H9 (cell line): ENCODE measurements at regions not wholly inside any gene's neighbourhood (a gene's known extent, or its start where the extent isn't known, plus 50 kb on each side); places are given as distances from the start of the nearest gene placed in this dataset.

ENCODE experiments used
- DNase-seq: peaks from one replicate; pipeline ENCODE4 v3.0.0-alpha.2; 2017
- H2AFZ ChIP-seq: one replicate; pipeline ENCODE4 v1.6.1; 2013; ENCODE audit warnings: mild to moderate bottlenecking, low read length, control low read depth, moderate library complexity
- H2AK5ac ChIP-seq: 2 replicates; pipeline ENCODE4 v1.6.1; 2013; ENCODE audit warnings: low read length, control low read depth, mixed read lengths; ENCODE audit not compliant: insufficient read length
- H2BK120ac ChIP-seq: one replicate; pipeline ENCODE4 v1.6.1; 2013; ENCODE audit warnings: low read depth, mild to moderate bottlenecking, low read length, control low read depth, inconsistent platforms; ENCODE audit not compliant: poor library complexity, severe bottlenecking
- H2BK12ac ChIP-seq: 2 replicates; pipeline ENCODE4 v1.6.1; 2013; ENCODE audit warnings: low read length, control low read depth, mixed read lengths, low read depth; ENCODE audit not compliant: insufficient read length
- H2BK15ac ChIP-seq: 2 replicates; pipeline ENCODE4 v1.6.1; 2013; ENCODE audit warnings: low read depth, low read length, control low read depth
- H2BK20ac ChIP-seq: one replicate; pipeline ENCODE4 v1.6.1; 2013; ENCODE audit warnings: low read depth, mild to moderate bottlenecking, low read length, control low read depth, inconsistent platforms; ENCODE audit not compliant: poor library complexity, severe bottlenecking
- H2BK5ac ChIP-seq: 2 replicates; pipeline ENCODE4 v1.6.1; 2013; ENCODE audit warnings: low read length, control low read depth, mixed read lengths; ENCODE audit not compliant: insufficient read length
- H3K14ac ChIP-seq: 2 replicates; pipeline ENCODE4 v1.6.1; 2013; ENCODE audit warnings: low read length, control low read depth; ENCODE audit not compliant: insufficient read depth
- H3K18ac ChIP-seq: 2 replicates; pipeline ENCODE4 v1.6.1; 2013; ENCODE audit warnings: low read depth, mild to moderate bottlenecking, mixed read lengths, low read length, control low read depth; ENCODE audit not compliant: insufficient read length
- H3K23ac ChIP-seq: 2 replicates; pipeline ENCODE4 v1.6.1; 2013; ENCODE audit warnings: low read length, control low read depth, mixed read lengths, low read depth; ENCODE audit not compliant: insufficient read length
- H3K23me2 ChIP-seq: 2 replicates; pipeline ENCODE4 v1.6.1; 2013; ENCODE audit warnings: low read depth, mild to moderate bottlenecking, mixed read lengths, low read length, control low read depth; ENCODE audit not compliant: insufficient read length, poor library complexity, severe bottlenecking
- H3K27ac ChIP-seq: 2 replicates; pipeline ENCODE4 v1.5.1; 2013; ENCODE audit warnings: low read length, control low read depth, mixed read lengths, low read depth; ENCODE audit not compliant: insufficient read length
- H3K27me3 ChIP-seq: 2 replicates; pipeline ENCODE4 v1.6.1; 2013; ENCODE audit warnings: low read length, control low read depth, inconsistent platforms; ENCODE audit not compliant: insufficient read depth
- H3K4ac ChIP-seq: 2 replicates; pipeline ENCODE4 v1.6.1; 2013; ENCODE audit warnings: low read depth, mild to moderate bottlenecking, control low read depth, inconsistent platforms, low read length, moderate library complexity
- H3K4me1 ChIP-seq: 2 replicates; pipeline ENCODE4 v1.6.1; 2013; ENCODE audit warnings: low read length, control low read depth, inconsistent platforms; ENCODE audit not compliant: insufficient read depth
- H3K4me2 ChIP-seq: 2 replicates; pipeline ENCODE4 v1.6.1; 2013; ENCODE audit warnings: low read length, control low read depth, mixed read lengths; ENCODE audit not compliant: insufficient read length, insufficient read depth
- H3K56ac ChIP-seq: 2 replicates; pipeline ENCODE4 v1.6.1; 2013; ENCODE audit warnings: low read depth, mild to moderate bottlenecking, mixed read lengths, low read length, control low read depth; ENCODE audit not compliant: insufficient read length
- H3K79me1 ChIP-seq: 2 replicates; pipeline ENCODE4 v1.6.1; 2013; ENCODE audit warnings: low read depth, mild to moderate bottlenecking, moderate library complexity, low read length, control low read depth, inconsistent platforms; ENCODE audit not compliant: insufficient read depth, poor library complexity, severe bottlenecking
- H3K79me2 ChIP-seq: 2 replicates; pipeline ENCODE4 v1.6.1; 2013; ENCODE audit warnings: low read length, control low read depth, inconsistent platforms; ENCODE audit not compliant: insufficient read depth
- H3K9ac ChIP-seq: 2 replicates; pipeline ENCODE4 v1.6.1; 2013; ENCODE audit warnings: low read length, control low read depth, mixed read lengths; ENCODE audit not compliant: insufficient read length; ENCODE audit errors: extremely low read depth
- H3K9me3 ChIP-seq: one replicate; pipeline ENCODE4 v1.6.1; 2013; ENCODE audit warnings: low read depth, low read length, inconsistent platforms; ENCODE audit not compliant: control insufficient read depth
- H3T11ph ChIP-seq: one replicate; pipeline ENCODE4 v1.6.1; 2013; ENCODE audit warnings: mild to moderate bottlenecking, low read length, control low read depth, inconsistent platforms
- H4K20me1 ChIP-seq: one replicate; pipeline ENCODE4 v1.6.1; 2013; ENCODE audit not compliant: control insufficient read depth, insufficient read length, insufficient read depth
- H4K5ac ChIP-seq: 2 replicates; pipeline ENCODE4 v1.6.1; 2013; ENCODE audit warnings: low read depth, mild to moderate bottlenecking, mixed read lengths, low read length, control low read depth; ENCODE audit not compliant: insufficient read length
- H4K8ac ChIP-seq: replicated peaks from 2 replicates; pipeline ENCODE4 v1.6.1; 2013; ENCODE audit warnings: low read length, control low read depth, mixed read lengths, low read depth; ENCODE audit not compliant: insufficient read length
- H4K91ac ChIP-seq: 2 replicates; pipeline ENCODE4 v1.6.1; 2013; ENCODE audit warnings: low read depth, mild to moderate bottlenecking, moderate library complexity, mixed read lengths, low read length, control low read depth; ENCODE audit not compliant: insufficient read length
- H3K27ac Mint-ChIP-seq, 3 experiments: 2 replicates in 2 of 3; 3 replicates in 1 of 3; pipeline ENCODE4 v1.8.0; 2020 to 2021; ENCODE audit warnings: mixed read lengths in 3 of 3, mild to moderate bottlenecking in 1 of 3, moderate library complexity in 1 of 3
- H3K27me3 Mint-ChIP-seq: 2 replicates; pipeline ENCODE4 v1.8.0; 2021; ENCODE audit warnings: low read depth, mild to moderate bottlenecking, moderate library complexity, mixed read lengths
- H3K36me3 Mint-ChIP-seq, 3 experiments: 2 replicates in 2 of 3; 3 replicates in 1 of 3; pipeline ENCODE4 v1.8.0; 2020 to 2021; ENCODE audit warnings: low read depth in 3 of 3, mixed read lengths in 3 of 3; ENCODE audit not compliant: insufficient read depth in 1 of 3
- H3K4me1 Mint-ChIP-seq, 2 experiments: 2 replicates each; pipeline ENCODE4 v1.8.0; 2020; ENCODE audit warnings: mixed read lengths in 2 of 2
- H3K4me3 Mint-ChIP-seq, 2 experiments: 2 replicates in 1 of 2; 3 replicates in 1 of 2; pipeline ENCODE4 v1.8.0; 2020 to 2021; ENCODE audit warnings: mild to moderate bottlenecking in 2 of 2, mixed read lengths in 2 of 2, moderate library complexity in 1 of 2
- H3K9me3 Mint-ChIP-seq, 2 experiments: 2 replicates in 1 of 2; 3 replicates in 1 of 2; pipeline ENCODE4 v1.8.0; 2020; ENCODE audit warnings: mild to moderate bottlenecking in 2 of 2, mixed read lengths in 2 of 2, moderate library complexity in 1 of 2
- CTCF ChIP-seq: fragments of 200-600 bp; sonication (generic); conservative IDR thresholded peaks from 3 replicates; pipeline ENCODE4 v1.8.0; 2021; ENCODE audit warnings: antibody characterized with exemption, mild to moderate bottlenecking
- WGBS: extraction: QIAGEN DNeasy Blood & Tissue Kit; methylation state at CpG from one replicate; pipeline ENCODE4 v1.1.7; 2013; ENCODE audit warnings: missing lambda C conversion rate, low lambda C conversion rate, mixed read lengths; ENCODE audit not compliant: insufficient read length; ENCODE audit errors: extremely low coverage; 5-methylcytosine and 5-hydroxymethylcytosine counted together

- Histone ChIP-seq H3K23me2 (no peaks in the 10 kb centered on the region), H2BK20ac (no peak overlapping the region)
- peak overlapping the region in 1 of 3 experiments; percentile 39; a peak in 1 of 7 replicates for H3K27ac Mint-ChIP-seq
These were observed 146.3 kb upstream of the TRIM24 start for GRCh38 chr7:138313829-138314178.

More at GRCh38 chr7:138313829-138314178, 146.3 kb upstream of the TRIM24 start:
- no peak overlapping the region for H3K4me3 Mint-ChIP-seq
- H3K4ac ChIP-seq, result no peak overlapping the region
- no peak overlapping the region for H4K5ac ChIP-seq
- H3K27me3 Mint-ChIP-seq, result no peaks in the 10 kb centered on the region
- H3K4me1 ChIP-seq, result no peaks in the 10 kb centered on the region
- no peak overlapping the region for H3K14ac ChIP-seq
- H3K36me3 Mint-ChIP-seq, result peaks cover 4 to 14% (median 5%) of the 10 kb centered on the region in 3 experiments; a peak in 6 of 7 replicates
- no peak overlapping the region for H2AK5ac ChIP-seq
- H3K4me1 Mint-ChIP-seq, result no peaks in the 10 kb centered on the region
- H4K20me1 ChIP-seq, result no peaks in the 10 kb centered on the region
- H3K79me2 ChIP-seq, result no peaks in the 10 kb centered on the region
- no peak overlapping the region for H3K56ac ChIP-seq
- no peak for TF ChIP-seq CTCF
- H3K23ac ChIP-seq, result no peak overlapping the region
- no peaks in the 10 kb centered on the region for H3K27me3 ChIP-seq
- H3K18ac ChIP-seq, result no peak overlapping the region
- no peak overlapping the region for H2BK15ac ChIP-seq
- H3K9ac ChIP-seq, result no peak overlapping the region
- no peak overlapping the region for H4K8ac ChIP-seq
- no peak overlapping the region for H2BK120ac ChIP-seq
- H2BK12ac ChIP-seq, result no peak overlapping the region
- H2AFZ ChIP-seq, result no peak overlapping the region
- DNase-seq, result no peak
- peaks cover 7 to 12% of the 10 kb centered on the region in 2 experiments for H3K9me3 Mint-ChIP-seq
- H3K9me3 ChIP-seq, result no peaks in the 10 kb centered on the region
- H3T11ph ChIP-seq, result no peak overlapping the region
- H3K4me2 ChIP-seq, result no peak overlapping the region
- no peak overlapping the region for H4K91ac ChIP-seq
- H3K79me1 ChIP-seq, result no peaks in the 10 kb centered on the region
- no peak overlapping the region for H3K27ac ChIP-seq
- WGBS, result no CpG with 5 or more reads among the region's 2 CpGs
- no peak overlapping the region for H2BK5ac ChIP-seq
